ENCODE measurements at regions not wholly inside any gene's neighbourhood (a gene's known extent, or its start where the extent isn't known, plus 50 kb on each side); places are given as distances from the start of the nearest gene placed in this dataset.

DNA sequence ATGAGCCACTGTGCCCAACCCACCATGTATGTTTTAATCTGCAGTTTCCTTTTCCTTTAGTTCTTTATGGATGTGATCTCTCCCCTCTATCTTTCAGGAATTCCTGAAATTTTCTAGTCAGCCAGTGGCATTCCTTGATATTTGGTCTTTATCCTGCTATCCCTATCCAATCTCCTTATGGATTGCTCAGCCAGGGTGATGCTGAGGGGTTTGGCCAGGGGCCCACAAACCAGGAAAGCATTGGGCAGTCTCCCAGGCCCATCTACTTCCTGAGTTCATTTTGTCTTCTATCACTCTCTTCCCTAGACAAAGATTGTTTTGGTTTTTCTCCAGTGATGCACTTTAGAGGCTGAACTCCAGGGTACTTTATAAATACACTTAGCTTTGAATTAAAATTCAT is 115.9 kb downstream of the KATNIP start:
- no peaks in the 10 kb centered on the region for H4K20me1 ChIP-seq (replicated peaks; ENCODE audit: control insufficient read depth, insufficient read depth, low read length)
- H3K9ac ChIP-seq (ENCODE audit: insufficient read depth in 1 of 2, low read depth in 2 of 2, low read length in 2 of 2): no peak overlapping the region
- TF ChIP-seq HNRNPLL (IDR thresholded peaks at IDR 0.05; ENCODE audit: low read depth, low read length, poor library complexity, severe bottlenecking) (no peak), U2AF2 (optimal IDR thresholded peaks at IDR 0.05; ENCODE audit: low read depth, low read length) (no peak), ZNF354B (CRISPR knock-in tag; IDR thresholded peaks at IDR 0.05) (no peak), POLR2G (IDR thresholded peaks at IDR 0.05; ENCODE audit: low read depth, low read length) (no peak), HNRNPK (IDR thresholded peaks at IDR 0.05; ENCODE audit: low read depth, low read length, poor library complexity, severe bottlenecking) (no peak), MTA2 (IDR thresholded peaks at IDR 0.05; ENCODE audit: low read depth) (no peak), RFX1 (IDR thresholded peaks at IDR 0.05) (no peak), ETV6 (IDR thresholded peaks at IDR 0.05; ENCODE audit: borderline replicate concordance in 1 of 2, low read depth in 2 of 2, low read length in 1 of 2) (no peak), ETV6 (CRISPR knock-in tag; IDR thresholded peaks at IDR 0.05; ENCODE audit: borderline replicate concordance) (no peak), CHD2 (IDR thresholded peaks at IDR 0.05; ENCODE audit: low read depth, low read length) (no peak), POLR2B (IDR thresholded peaks at IDR 0.05; ENCODE audit: low read depth, partially characterized antibody) (no peak), XRCC4 (IDR thresholded peaks at IDR 0.05; ENCODE audit: extremely low read depth, insufficient read depth, insufficient read length) (no peak), ZKSCAN8 (CRISPR knock-in tag; IDR thresholded peaks at IDR 0.05) (no peak), MCM7 (IDR thresholded peaks at IDR 0.05) (no peak), KDM5B (IDR thresholded peaks at IDR 0.05; ENCODE audit: insufficient replicate concordance, low read depth, low read length) (no peak), ZNF224 (CRISPR knock-in tag; IDR thresholded peaks at IDR 0.05) (no peak), FOXM1 (IDR thresholded peaks at IDR 0.05; ENCODE audit: low read depth) (no peak), FOXM1 (CRISPR knock-in tag; IDR thresholded peaks at IDR 0.05; ENCODE audit: low read depth) (no peak), NR2C2 (CRISPR knock-in tag; IDR thresholded peaks at IDR 0.05) (no peak), NR2C2 (tag; IDR thresholded peaks at IDR 0.05) (no peak)
- no peaks in the 10 kb centered on the region; the same call in 2 of the 3 replicates for H3K36me3 ChIP-seq (ENCODE audit: control insufficient read depth, insufficient read depth, low read length)
- no peaks in the 10 kb centered on the region for H3K4me1 ChIP-seq (replicated peaks in 1 of 2; ENCODE audit: control insufficient read depth in 2 of 2, insufficient read depth in 2 of 2, low read length in 2 of 2)
- no peaks in the 10 kb centered on the region for H3K27me3 ChIP-seq (ENCODE audit: control insufficient read depth in 2 of 2, insufficient read depth in 2 of 2, low read length in 2 of 2)
- in situ Hi-C loops (cut with MboI) (no loop called here), intact Hi-C loops (cut with micrococcal nuclease) (no loop called here)
- no peaks in the 10 kb centered on the region for H3K9me3 ChIP-seq (replicated peaks; ENCODE audit: control insufficient read depth, insufficient read depth, low read depth, low read length)
- ChIA-PET POLR2A (interaction anchor here (0.6 kb wide), 1 partner anchor 62 kb away, joined by 4 read pairs; no protein-coding TSS in a partner anchor), CTCF (ENCODE audit: low intra/inter-chr PET ratio) (no interaction called here)
- H3K9me1 ChIP-seq (ENCODE audit: control insufficient read depth, insufficient read depth, low read length): no peaks in the 10 kb centered on the region
- no peak overlapping the region for H3K4me3 ChIP-seq
- DNase-seq (ENCODE audit: extremely low read depth in 1 of 4, low spot score in 3 of 4) (no peak), FAIRE-seq (no peak), ATAC-seq (no peak)
- no TSS peak for BruUV-seq (replicated peaks)
- no peaks in the 10 kb centered on the region for H3K79me2 ChIP-seq (ENCODE audit: control insufficient read depth, insufficient read depth, low read length)
- no peak overlapping the region for H3K4me2 ChIP-seq (ENCODE audit: insufficient read depth, low read length)
- no peak overlapping the region for H2AFZ ChIP-seq (ENCODE audit: low read depth, low read length)
- no peak overlapping the region for H3K27ac ChIP-seq (ENCODE audit: extremely low read depth, low read depth, low read length)
